ENCODE measurements at regions not wholly inside any gene's neighbourhood (a gene's known extent, or its start where the extent isn't known, plus 50 kb on each side); places are given as distances from the start of the nearest gene placed in this dataset.
A peak's percentile ranks its signal among the peaks of the same experiment; 100 is the strongest.

GRCh38 chr1:173414539-173415226, 62.5 kb upstream of the PRDX6 start:
- TF ChIP-seq CTCF (IDR thresholded peaks at IDR 0.05; ENCODE audit: low read length, missing control alignments), result no peak
- no peak for DNase-seq (ENCODE audit: low read depth)

GRCh38 chr1:173415490-173415889, 61.6 kb upstream of the PRDX6 start:
- no peak overlapping the region for H3K4me3 ChIP-seq (replicated peaks; ENCODE audit: low read depth, low read length)
- no peak for DNase-seq (ENCODE audit: low read depth)
- TF ChIP-seq CTCF (IDR thresholded peaks at IDR 0.05; ENCODE audit: low read length, missing control alignments), result no peak

More at GRCh38 chr1:173414539-173415226, 62.5 kb upstream of the PRDX6 start:
- no peak overlapping the region for H3K4me3 ChIP-seq (replicated peaks; ENCODE audit: low read depth, low read length)

- no peak for DNase-seq (ENCODE audit: low read depth)
- no peak for TF ChIP-seq CTCF (IDR thresholded peaks at IDR 0.05; ENCODE audit: low read length, missing control alignments)
- H3K4me3 ChIP-seq (replicated peaks; ENCODE audit: low read depth, low read length), result no peak overlapping the region
These were observed 61.2 kb upstream of the PRDX6 start for GRCh38 chr1:173415905-173416450.

- no peak for TF ChIP-seq CTCF (IDR thresholded peaks at IDR 0.05; ENCODE audit: low read length, missing control alignments)
- no peak overlapping the region for H3K4me3 ChIP-seq (replicated peaks; ENCODE audit: low read depth, low read length)
- DNase-seq (ENCODE audit: low read depth), result no peak
These were observed 59.6 kb upstream of the PRDX6 start for GRCh38 chr1:173417563-173417962.

- TF ChIP-seq CTCF (IDR thresholded peaks at IDR 0.05; ENCODE audit: low read length, missing control alignments), result no peak
- no peak overlapping the region for H3K4me3 ChIP-seq (replicated peaks; ENCODE audit: low read depth, low read length)
- no peak for DNase-seq (ENCODE audit: low read depth)
These were observed 58.8 kb upstream of the PRDX6 start for GRCh38 chr1:173418107-173418985.

- peak; percentile 86 for DNase-seq (ENCODE audit: low read depth)
- H3K4me3 ChIP-seq (replicated peaks; ENCODE audit: low read depth, low read length), result no peak overlapping the region
- TF ChIP-seq CTCF (IDR thresholded peaks at IDR 0.05; ENCODE audit: low read length, missing control alignments), result peak; percentile 77
These were observed 56.8 kb upstream of the PRDX6 start for GRCh38 chr1:173420330-173420806.

Measured in fibroblast of pulmonary artery (primary cell).